Ishikawa (cell line): ENCODE measurements at regions not wholly inside any gene's neighbourhood (a gene's known extent, or its start where the extent isn't known, plus 50 kb on each side); places are given as distances from the start of the nearest gene placed in this dataset.

Source experiments
- EP300 ChIP-seq: IDR thresholded peaks from 2 replicates; pipeline ENCODE4 v1.6.1; 2012; ENCODE audit warnings: borderline replicate concordance
- MAX ChIP-seq: IDR thresholded peaks from 2 replicates; pipeline ENCODE4 v1.6.1; 2012
- NFIC ChIP-seq: IDR thresholded peaks from 2 replicates; pipeline ENCODE4 v1.6.1; 2012
- RAD21 ChIP-seq: IDR thresholded peaks from 2 replicates; pipeline ENCODE4 v1.6.1; 2012; ENCODE audit warnings: low read depth
- REST ChIP-seq: IDR thresholded peaks from 2 replicates; pipeline ENCODE4 v1.6.1; 2012; ENCODE audit warnings: low read depth, mild to moderate bottlenecking
- TEAD4 ChIP-seq: IDR thresholded peaks from 2 replicates; pipeline ENCODE4 v1.6.1; 2012
- ZBTB7A ChIP-seq: IDR thresholded peaks from 2 replicates; pipeline ENCODE4 v1.6.1; 2012; ENCODE audit warnings: low read depth

DNA sequence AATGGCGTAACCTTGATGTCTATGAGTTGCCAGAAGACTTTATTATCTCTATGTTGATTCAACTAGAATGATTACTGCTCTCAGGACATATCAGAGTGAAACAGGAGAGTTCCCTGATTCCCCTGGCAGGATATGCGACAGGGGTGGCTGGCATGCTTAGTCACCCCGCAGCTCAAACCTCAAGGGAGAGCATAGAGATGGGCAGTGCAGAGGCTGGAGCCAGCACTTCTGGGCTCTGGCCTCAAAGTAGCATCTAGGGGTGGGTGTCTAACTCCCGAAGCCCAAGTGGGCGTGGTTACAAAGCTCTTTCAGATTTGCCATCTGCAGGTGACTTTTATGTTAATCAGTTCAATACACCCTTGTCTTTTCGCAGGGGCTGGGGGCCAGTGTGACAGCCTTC is 391.6 kb downstream of the ADCYAP1 start:
- TF ChIP-seq EP300, result no peak
- no peak for TF ChIP-seq REST
- TF ChIP-seq NFIC, result no peak
- TF ChIP-seq ZBTB7A, result no peak
- no peak for TF ChIP-seq TEAD4
- TF ChIP-seq MAX, result no peak
- TF ChIP-seq RAD21, result no peak
